Upper lobe of left lung (tissue), 4 donors: ENCODE measurements at regions not wholly inside any gene's neighbourhood (a gene's known extent, or its start where the extent isn't known, plus 50 kb on each side); places are given as distances from the start of the nearest gene placed in this dataset.

ENCODE experiments used
- EP300 ChIP-seq, 4 donors: sonication (generic); formaldehyde crosslinking; IDR thresholded peaks; one replicate each; pipeline ENCODE4 v1.5.1; 2017; ENCODE audit warnings: antibody characterized with exemption in 4 of 4, control low read depth in 2 of 4
- POLR2A ChIP-seq, 4 donors: fragments of 450-650 bp; IDR thresholded peaks; one replicate each; pipeline ENCODE4 v1.5.1; 2016 to 2017; ENCODE audit warnings: antibody characterized with exemption in 4 of 4, mild to moderate bottlenecking in 2 of 4
- POLR2AphosphoS5 ChIP-seq, 2 donors: sonication (generic); formaldehyde crosslinking; IDR thresholded peaks; one replicate each; pipeline ENCODE4 v1.5.1; 2017; ENCODE audit warnings: antibody characterized with exemption in 2 of 2
- TF ChIP-seq, protein P1 (sequence below), 6 experiments: fragments of 450-650 bp in 4 of 6; fragments of 200-600 bp in 2 of 6; sonication (generic) in 2 of 6; IDR thresholded peaks; one replicate each; pipeline ENCODE4 v1.5.1; 2016 to 2019; ENCODE audit warnings: antibody characterized with exemption in 6 of 6

DNA sequence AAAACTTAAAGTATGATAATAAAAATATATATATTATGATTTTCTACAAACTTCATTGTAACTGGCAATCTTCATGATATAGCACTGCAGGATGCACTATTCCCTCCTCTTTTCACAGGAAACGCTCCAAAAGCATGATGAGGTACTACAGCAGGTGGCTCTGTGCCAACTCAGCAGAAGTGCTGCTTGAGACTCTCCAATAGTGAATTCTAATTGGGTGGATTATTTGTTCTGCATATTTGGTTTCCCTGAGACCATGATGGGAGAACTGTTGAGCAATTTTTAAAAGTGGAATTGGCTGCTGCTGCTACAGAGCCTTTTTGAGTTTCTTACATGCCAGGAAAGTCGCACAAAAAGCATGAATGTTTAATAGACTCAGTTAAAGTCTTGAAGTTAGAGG is 1782.4 kb upstream of the PCDH20 start:
- TF ChIP-seq POLR2AphosphoS5 (IDR thresholded peaks at IDR 0.05) (no peak), EP300 (IDR thresholded peaks at IDR 0.05) (no peak), POLR2A (IDR thresholded peaks at IDR 0.05) (no peak)
- TF ChIP-seq, protein P1, sequence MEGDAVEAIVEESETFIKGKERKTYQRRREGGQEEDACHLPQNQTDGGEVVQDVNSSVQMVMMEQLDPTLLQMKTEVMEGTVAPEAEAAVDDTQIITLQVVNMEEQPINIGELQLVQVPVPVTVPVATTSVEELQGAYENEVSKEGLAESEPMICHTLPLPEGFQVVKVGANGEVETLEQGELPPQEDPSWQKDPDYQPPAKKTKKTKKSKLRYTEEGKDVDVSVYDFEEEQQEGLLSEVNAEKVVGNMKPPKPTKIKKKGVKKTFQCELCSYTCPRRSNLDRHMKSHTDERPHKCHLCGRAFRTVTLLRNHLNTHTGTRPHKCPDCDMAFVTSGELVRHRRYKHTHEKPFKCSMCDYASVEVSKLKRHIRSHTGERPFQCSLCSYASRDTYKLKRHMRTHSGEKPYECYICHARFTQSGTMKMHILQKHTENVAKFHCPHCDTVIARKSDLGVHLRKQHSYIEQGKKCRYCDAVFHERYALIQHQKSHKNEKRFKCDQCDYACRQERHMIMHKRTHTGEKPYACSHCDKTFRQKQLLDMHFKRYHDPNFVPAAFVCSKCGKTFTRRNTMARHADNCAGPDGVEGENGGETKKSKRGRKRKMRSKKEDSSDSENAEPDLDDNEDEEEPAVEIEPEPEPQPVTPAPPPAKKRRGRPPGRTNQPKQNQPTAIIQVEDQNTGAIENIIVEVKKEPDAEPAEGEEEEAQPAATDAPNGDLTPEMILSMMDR (IDR thresholded peaks at IDR 0.05): no peak
